SK-N-SH (cell line): ENCODE measurements at regions not wholly inside any gene's neighbourhood (a gene's known extent, or its start where the extent isn't known, plus 50 kb on each side); places are given as distances from the start of the nearest gene placed in this dataset.

Source experiments
- CTCF ChIP-seq: fragments of 200-600 bp; sonication (generic); IDR thresholded peaks from 2 replicates; pipeline ENCODE4 v1.6.1; 2017; ENCODE audit warnings: antibody characterized with exemption, mild to moderate bottlenecking, moderate library complexity
- EP300 ChIP-seq, 2 experiments: IDR thresholded peaks; 2 replicates each; pipeline versions ENCODE4 v1.4.0 to v1.6.1; 2012; ENCODE audit warnings: borderline replicate concordance in 1 of 2, low read depth in 1 of 2, low read length in 1 of 2
- EZH2phosphoT487 ChIP-seq: fragments of 200-600 bp; sonication (generic); IDR thresholded peaks from 2 replicates; pipeline ENCODE4 v1.6.1; 2017; ENCODE audit warnings: low read depth, mixed run types, mild to moderate bottlenecking, antibody characterized with exemption, moderate library complexity, borderline replicate concordance
- MAX ChIP-seq: IDR thresholded peaks from 2 replicates; pipeline ENCODE4 v1.4.0; 2012; ENCODE audit warnings: low read depth
- RCOR1 ChIP-seq: fragments of 150-350 bp; IDR thresholded peaks from 2 replicates; pipeline ENCODE4 v1.6.1; 2017; ENCODE audit warnings: antibody characterized with exemption, low read length
- SIN3A ChIP-seq: IDR thresholded peaks from 2 replicates; pipeline ENCODE4 v1.6.1; 2012; ENCODE audit warnings: low read depth, mild to moderate bottlenecking, low read length, moderate library complexity, borderline replicate concordance
- TCF12 ChIP-seq: IDR thresholded peaks from 2 replicates; pipeline ENCODE4 v1.4.0; 2012
- YY1 ChIP-seq: IDR thresholded peaks from 2 replicates; pipeline ENCODE4 v1.4.0; 2012; ENCODE audit warnings: low read depth, mild to moderate bottlenecking

- no peak; a peak in 1 of 4 replicates for TF ChIP-seq EP300 (IDR thresholded peaks at IDR 0.05; ENCODE audit: borderline replicate concordance in 1 of 2, low read depth in 1 of 2, low read length in 1 of 2)
- no peak for TF ChIP-seq TCF12
- TF ChIP-seq CTCF, result no peak
- TF ChIP-seq MAX, result no peak
- no peak for TF ChIP-seq SIN3A
- no peak for TF ChIP-seq RCOR1
- no peak for TF ChIP-seq YY1
- TF ChIP-seq EZH2phosphoT487, result no peak
Observed at GRCh38 chr13:47707414-47707813, 293.7 kb downstream of the SUCLA2 start.
